Upper lobe of right lung (tissue), 1 donor: ENCODE measurements at regions not wholly inside any gene's neighbourhood (a gene's known extent, or its start where the extent isn't known, plus 50 kb on each side); places are given as distances from the start of the nearest gene placed in this dataset.

Experiments used
- ATAC-seq: fragments of 200-7000 bp; cut with Tn5 transposase; one replicate; pipeline ENCODE4 v1.9.1; 2020; ENCODE audit warnings: mild to moderate bottlenecking, moderate library complexity
- DNase-seq: peaks from one replicate; pipeline ENCODE4 v3.0.0-alpha.2; 2020
- H3K27ac ChIP-seq: fragments of 200-600 bp; one replicate; pipeline ENCODE4 v1.8.0; 2022
- H3K27me3 ChIP-seq: fragments of 200-600 bp; one replicate; pipeline ENCODE4 v1.8.0; 2022; ENCODE audit warnings: mild to moderate bottlenecking
- H3K36me3 ChIP-seq: fragments of 200-600 bp; one replicate; pipeline ENCODE4 v1.8.0; 2022
- H3K4me1 ChIP-seq: fragments of 200-600 bp; one replicate; pipeline ENCODE4 v1.8.0; 2022
- H3K4me3 ChIP-seq: fragments of 200-600 bp; one replicate; pipeline ENCODE4 v1.8.0; 2022; ENCODE audit warnings: mild to moderate bottlenecking
- H3K9me3 ChIP-seq: fragments of 200-600 bp; one replicate; pipeline ENCODE4 v1.8.0; 2022
- CTCF ChIP-seq: fragments of 200-600 bp; IDR thresholded peaks from one replicate; pipeline ENCODE4 v1.8.0; 2022; ENCODE audit warnings: antibody characterized with exemption
- intact Hi-C: fragments of 100-400 bp; cut with DNase I; formaldehyde crosslinking; loops from one replicate; pipeline ENCODE4 v1.11.0; 2022
- donor health status: DM: no; HTN: yes; CAD: no; lungs with severe emphysema.

GRCh38 chr18:38329145-38329544 lies 763.5 kb upstream of the CELF4 start:
- H3K27me3 ChIP-seq = no peaks in the 10 kb centered on the region
- no peak overlapping the region for H3K4me3 ChIP-seq
- H3K36me3 ChIP-seq = no peaks in the 10 kb centered on the region
- intact Hi-C loops = no loop called here
- no peak for TF ChIP-seq CTCF
- DNase-seq = no peak
- no peaks in the 10 kb centered on the region for H3K4me1 ChIP-seq
- ATAC-seq = no peak
- H3K9me3 ChIP-seq = no peaks in the 10 kb centered on the region
- no peak overlapping the region for H3K27ac ChIP-seq

GRCh38 chr18:38322206-38322605 lies 756.6 kb upstream of the CELF4 start:
- Histone ChIP-seq H3K27me3 (no peaks in the 10 kb centered on the region), H3K36me3 (no peaks in the 10 kb centered on the region), H3K27ac (no peak overlapping the region), H3K4me1 (no peaks in the 10 kb centered on the region), H3K4me3 (no peak overlapping the region), H3K9me3 (no peaks in the 10 kb centered on the region)
- intact Hi-C loops = no loop called here
- TF ChIP-seq CTCF = no peak
- ATAC-seq = no peak
- DNase-seq = no peak

- ATAC-seq (no peak), DNase-seq (no peak)
- no peak for TF ChIP-seq CTCF
- Histone ChIP-seq H3K4me1 (no peaks in the 10 kb centered on the region), H3K36me3 (no peaks in the 10 kb centered on the region), H3K9me3 (no peaks in the 10 kb centered on the region), H3K27me3 (no peaks in the 10 kb centered on the region), H3K27ac (no peak overlapping the region), H3K4me3 (no peak overlapping the region)
- intact Hi-C loops = no loop called here
Measured at GRCh38 chr18:38321262-38321661, 755.7 kb upstream of the CELF4 start.

- Histone ChIP-seq H3K4me1 (no peaks in the 10 kb centered on the region), H3K4me3 (no peak overlapping the region), H3K27me3 (no peaks in the 10 kb centered on the region), H3K9me3 (no peaks in the 10 kb centered on the region), H3K36me3 (no peaks in the 10 kb centered on the region), H3K27ac (no peak overlapping the region)
- no peak for TF ChIP-seq CTCF
- no peak for ATAC-seq
- intact Hi-C loops = no loop called here
- DNase-seq = no peak
Measured at GRCh38 chr18:38318416-38318815, 752.8 kb upstream of the CELF4 start.

- H3K27ac ChIP-seq = no peak overlapping the region
- ATAC-seq = no peak
- no peak for TF ChIP-seq CTCF
- H3K4me1 ChIP-seq = no peaks in the 10 kb centered on the region
- H3K4me3 ChIP-seq = no peak overlapping the region
- no peaks in the 10 kb centered on the region for H3K27me3 ChIP-seq
- H3K9me3 ChIP-seq = no peaks in the 10 kb centered on the region
- intact Hi-C loops = no loop called here
- no peak for DNase-seq
- no peaks in the 10 kb centered on the region for H3K36me3 ChIP-seq
Measured at GRCh38 chr18:38313831-38314230, 748.2 kb upstream of the CELF4 start.

- no peaks in the 10 kb centered on the region for H3K36me3 ChIP-seq
- intact Hi-C loops = no loop called here
- no peak for ATAC-seq
- no peaks in the 10 kb centered on the region for H3K4me1 ChIP-seq
- H3K27me3 ChIP-seq = no peaks in the 10 kb centered on the region
- H3K4me3 ChIP-seq = no peak overlapping the region
- H3K27ac ChIP-seq = no peak overlapping the region
- no peaks in the 10 kb centered on the region for H3K9me3 ChIP-seq
- TF ChIP-seq CTCF = no peak
- DNase-seq = no peak
Measured at GRCh38 chr18:38312532-38312931, 746.9 kb upstream of the CELF4 start.
